CD4-positive, alpha-beta T cell (primary cell): ENCODE measurements at regions not wholly inside any gene's neighbourhood (a gene's known extent, or its start where the extent isn't known, plus 50 kb on each side); places are given as distances from the start of the nearest gene placed in this dataset.

ENCODE experiments used
- ATAC-seq: fragments of 200-7000 bp; cut with Tn5 transposase; one replicate; pipeline ENCODE4 v1.10.0; 2022; ENCODE audit warnings: mild to moderate bottlenecking; ENCODE audit not compliant: poor library complexity
- CTCF ChIA-PET: fragments of 350-600 bp; sonication (Branson Sonifier 250); formaldehyde crosslinking; loops from one replicate; lab custom pipeline; 2021; ENCODE audit warnings: antibody characterized with exemption, inconsistent platforms; lab: Charles Lee
- POLR2A ChIA-PET: fragments of 350-600 bp; sonication (Branson Sonifier 250); formaldehyde crosslinking; loops from one replicate; lab custom pipeline; 2021; ENCODE audit warnings: antibody characterized with exemption, inconsistent platforms; lab: Charles Lee
- DNase-seq, 14 experiments: peaks; one replicate each; pipeline ENCODE4 v3.0.0-alpha.2; 2013 to 2020; ENCODE audit warnings: mixed read lengths in 2 of 14
- H3K27ac ChIP-seq, 2 donors: one replicate each; pipeline versions ENCODE4 v1.5.1 to v1.7.0; 2013; ENCODE audit warnings: low read length in 2 of 2, low read depth in 1 of 2, mild to moderate bottlenecking in 1 of 2
- H3K27me3 ChIP-seq, 2 experiments: 1 replicate in 1 of 2; 2 replicates in 1 of 2; pipeline versions ENCODE4 v1.6.1 to v1.7.0; 2013; ENCODE audit warnings: low read length in 2 of 2, control low read depth in 1 of 2, mild to moderate bottlenecking in 1 of 2, moderate library complexity in 1 of 2; ENCODE audit not compliant: insufficient read depth in 2 of 2, control insufficient read depth in 1 of 2
- H3K36me3 ChIP-seq: one replicate; pipeline ENCODE4 v1.6.1; 2013; ENCODE audit warnings: low read length, control low read depth; ENCODE audit not compliant: insufficient read depth
- H3K4me1 ChIP-seq: one replicate; pipeline ENCODE4 v1.6.1; 2013; ENCODE audit warnings: low read length, control low read depth; ENCODE audit not compliant: insufficient read depth
- H3K4me3 ChIP-seq: one replicate; pipeline ENCODE4 v1.5.1; 2013; ENCODE audit warnings: mild to moderate bottlenecking, low read length, moderate library complexity
- H3K9me3 ChIP-seq, 2 experiments: 1 replicate in 1 of 2; 2 replicates in 1 of 2; pipeline versions ENCODE4 v1.6.1 to v1.7.0; 2013; ENCODE audit warnings: low read length in 2 of 2, mild to moderate bottlenecking in 2 of 2, control low read depth in 1 of 2, moderate library complexity in 1 of 2; ENCODE audit not compliant: control insufficient read depth in 1 of 2, insufficient read depth in 1 of 2
- H3K27ac Mint-ChIP-seq: one replicate; pipeline ENCODE4 v1.8.0; 2020; ENCODE audit warnings: mixed read lengths
- H3K27me3 Mint-ChIP-seq: one replicate; pipeline ENCODE4 v1.8.0; 2021; ENCODE audit warnings: mixed read lengths
- H3K36me3 Mint-ChIP-seq: one replicate; pipeline ENCODE4 v1.8.0; 2021; ENCODE audit warnings: low read depth, mixed read lengths
- H3K4me1 Mint-ChIP-seq: one replicate; pipeline ENCODE4 v1.8.0; 2021; ENCODE audit warnings: low read depth, mixed read lengths
- H3K4me3 Mint-ChIP-seq: one replicate; pipeline ENCODE4 v1.8.0; 2020; ENCODE audit warnings: mild to moderate bottlenecking, mixed read lengths
- H3K9me3 Mint-ChIP-seq: one replicate; pipeline ENCODE4 v1.8.0; 2020; ENCODE audit warnings: mixed read lengths
- CTCF ChIP-seq: fragments of 200-600 bp; IDR thresholded peaks from one replicate; pipeline ENCODE4 v1.8.0; 2022; ENCODE audit warnings: antibody characterized with exemption, mild to moderate bottlenecking
- intact Hi-C, 2 experiments: fragments of 100-400 bp; cut with DNase I in 1 of 2; cut with micrococcal nuclease in 1 of 2; formaldehyde crosslinking; loops; one replicate each; pipeline versions ENCODE4 v1.15.1 to v1.9.0; 2023 to 2025; cut with DNase I, micrococcal nuclease

GRCh38 chr12:98403936-98404335 lies 111.5 kb upstream of the TMPO start:
- H3K4me3 ChIP-seq: no peak overlapping the region
- ChIA-PET POLR2A (no interaction called here), CTCF (no interaction called here)
- Mint-ChIP-seq H3K4me1 (peaks cover 19% of the 10 kb centered on the region), H3K9me3 (no peaks in the 10 kb centered on the region), H3K4me3 (no peak overlapping the region), H3K36me3 (no peaks in the 10 kb centered on the region), H3K27ac (no peak overlapping the region), H3K27me3 (no peaks in the 10 kb centered on the region)
- no peak for TF ChIP-seq CTCF
- no peaks in the 10 kb centered on the region for H3K27me3 ChIP-seq
- H3K4me1 ChIP-seq: peaks cover 12% of the 10 kb centered on the region
- H3K9me3 ChIP-seq: peaks cover 0 to 5% of the 10 kb centered on the region in 2 experiments
- no peaks in the 10 kb centered on the region for H3K36me3 ChIP-seq
- ATAC-seq: no peak
- no peak for DNase-seq
- H3K27ac ChIP-seq: no peak overlapping the region
- intact Hi-C loops: no loop called here

DNA sequence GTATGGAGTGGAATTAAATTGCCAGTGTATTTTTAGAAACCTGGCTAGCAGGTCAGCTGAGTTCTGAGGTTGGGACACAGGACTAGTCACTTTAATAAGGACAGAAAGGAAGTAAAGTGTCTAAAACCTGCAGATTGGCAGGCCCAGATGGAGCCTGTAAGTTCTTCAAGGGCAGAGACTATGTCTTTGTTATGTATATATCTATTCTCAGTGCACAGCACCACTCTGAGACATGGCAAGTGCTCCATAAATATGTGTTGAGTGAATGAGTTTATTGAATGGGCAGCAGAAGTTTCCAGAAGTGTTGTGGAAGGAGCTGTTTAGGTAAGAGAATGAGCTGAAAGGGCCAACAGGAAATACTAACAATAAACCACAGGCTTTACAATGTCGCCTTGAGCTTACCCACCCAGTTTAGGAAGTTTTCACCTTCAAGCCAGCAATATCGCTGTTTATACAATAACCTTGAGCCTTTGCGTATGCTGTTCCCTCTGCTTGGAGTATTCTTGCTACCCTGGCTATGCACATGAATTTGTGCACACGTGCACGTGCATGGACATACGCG lies 109.5 kb upstream of the TMPO start:
- ATAC-seq (no peak), DNase-seq (no peak)
- CTCF ChIA-PET: no interaction called here
- H3K4me3 ChIP-seq: no peak overlapping the region
- peaks cover 4% of the 10 kb centered on the region for H3K4me1 ChIP-seq
- H3K27me3 Mint-ChIP-seq: no peaks in the 10 kb centered on the region
- peaks cover 0 to 5% of the 10 kb centered on the region in 2 experiments for H3K9me3 ChIP-seq
- H3K9me3 Mint-ChIP-seq: no peaks in the 10 kb centered on the region
- no peak overlapping the region for H3K27ac ChIP-seq
- H3K36me3 Mint-ChIP-seq: no peaks in the 10 kb centered on the region
- POLR2A ChIA-PET: no interaction called here
- H3K27ac Mint-ChIP-seq: no peak overlapping the region
- H3K27me3 ChIP-seq: no peaks in the 10 kb centered on the region
- H3K4me1 Mint-ChIP-seq: peaks cover 5% of the 10 kb centered on the region
- no peak overlapping the region for H3K4me3 Mint-ChIP-seq
- no peaks in the 10 kb centered on the region for H3K36me3 ChIP-seq
- intact Hi-C loops: no loop called here
- TF ChIP-seq CTCF: no peak

GRCh38 chr12:98406378-98406777 lies 109.0 kb upstream of the TMPO start:
- no peak overlapping the region for H3K4me3 Mint-ChIP-seq
- TF ChIP-seq CTCF: no peak

More at GRCh38 chr12:98406378-98406777, 109.0 kb upstream of the TMPO start:
- H3K9me3 Mint-ChIP-seq: no peaks in the 10 kb centered on the region
- intact Hi-C loops: no loop called here
- ChIA-PET CTCF (no interaction called here), POLR2A (no interaction called here)
- no peak overlapping the region for H3K27ac Mint-ChIP-seq
- H3K4me1 Mint-ChIP-seq: peaks cover 5% of the 10 kb centered on the region
- Histone ChIP-seq H3K4me3 (no peak overlapping the region), H3K36me3 (no peaks in the 10 kb centered on the region), H3K27me3 (no peaks in the 10 kb centered on the region), H3K27ac (no peak overlapping the region), H3K9me3 (peaks cover 0 to 5% of the 10 kb centered on the region in 2 experiments), H3K4me1 (peaks cover 4% of the 10 kb centered on the region)
- no peak for DNase-seq
- no peaks in the 10 kb centered on the region for H3K27me3 Mint-ChIP-seq
- no peak for ATAC-seq
- no peaks in the 10 kb centered on the region for H3K36me3 Mint-ChIP-seq
